ENCODE measurements at regions not wholly inside any gene's neighbourhood (a gene's known extent, or its start where the extent isn't known, plus 50 kb on each side); places are given as distances from the start of the nearest gene placed in this dataset.

- no peak overlapping the region for H3K4me3 ChIP-seq (ENCODE audit: low read length)
- no peak overlapping the region for H3K4me2 ChIP-seq (ENCODE audit: low read length)
- H3K36me3 ChIP-seq (ENCODE audit: insufficient read depth, low read length): no peaks in the 10 kb centered on the region
- H3K9ac ChIP-seq (ENCODE audit: low read depth, low read length): no peak overlapping the region
- H3K4me1 ChIP-seq (ENCODE audit: control insufficient read depth, insufficient read depth, low read length): no peaks in the 10 kb centered on the region
- no peaks in the 10 kb centered on the region for H3K27me3 ChIP-seq (ENCODE audit: control insufficient read depth, insufficient read depth, low read length)
- no peaks in the 10 kb centered on the region for H3K9me3 ChIP-seq (replicated peaks; ENCODE audit: low read length)
Observed at GRCh38 chr1:38360807-38361206, 314.2 kb upstream of the POU3F1 start.

GRCh38 chr1:38353956-38354355 lies 307.4 kb upstream of the POU3F1 start:
- no peaks in the 10 kb centered on the region for H3K9me3 ChIP-seq (replicated peaks; ENCODE audit: low read length)
- no peaks in the 10 kb centered on the region for H3K4me1 ChIP-seq (ENCODE audit: control insufficient read depth, insufficient read depth, low read length)
- no peaks in the 10 kb centered on the region for H3K27me3 ChIP-seq (ENCODE audit: control insufficient read depth, insufficient read depth, low read length)
- H3K9ac ChIP-seq (ENCODE audit: low read depth, low read length): no peak overlapping the region
- no peak overlapping the region for H3K4me3 ChIP-seq (ENCODE audit: low read length)
- no peak overlapping the region for H3K4me2 ChIP-seq (ENCODE audit: low read length)
- H3K36me3 ChIP-seq (ENCODE audit: insufficient read depth, low read length): no peaks in the 10 kb centered on the region

GRCh38 chr1:38352869-38353268 lies 306.3 kb upstream of the POU3F1 start:
- Histone ChIP-seq H3K4me2 (ENCODE audit: low read length) (no peak overlapping the region), H3K27me3 (ENCODE audit: control insufficient read depth, insufficient read depth, low read length) (no peaks in the 10 kb centered on the region), H3K36me3 (ENCODE audit: insufficient read depth, low read length) (no peaks in the 10 kb centered on the region), H3K4me1 (ENCODE audit: control insufficient read depth, insufficient read depth, low read length) (no peaks in the 10 kb centered on the region), H3K9me3 (replicated peaks; ENCODE audit: low read length) (no peaks in the 10 kb centered on the region), H3K9ac (ENCODE audit: low read depth, low read length) (no peak overlapping the region), H3K4me3 (ENCODE audit: low read length) (no peak overlapping the region)

- no peaks in the 10 kb centered on the region for H3K27me3 ChIP-seq (ENCODE audit: control insufficient read depth, insufficient read depth, low read length)
Observed at GRCh38 chr1:38347446-38348175, 301.0 kb upstream of the POU3F1 start.

GRCh38 chr1:38344716-38345115 lies 298.1 kb upstream of the POU3F1 start:
- no peaks in the 10 kb centered on the region for H3K9me3 ChIP-seq (replicated peaks; ENCODE audit: low read length)
- no peak overlapping the region for H3K9ac ChIP-seq (ENCODE audit: low read depth, low read length)
- H3K36me3 ChIP-seq (ENCODE audit: insufficient read depth, low read length): no peaks in the 10 kb centered on the region
- no peaks in the 10 kb centered on the region for H3K27me3 ChIP-seq (ENCODE audit: control insufficient read depth, insufficient read depth, low read length)
- H3K4me1 ChIP-seq (ENCODE audit: control insufficient read depth, insufficient read depth, low read length): no peaks in the 10 kb centered on the region
- H3K4me2 ChIP-seq (ENCODE audit: low read length): no peak overlapping the region
- no peak overlapping the region for H3K4me3 ChIP-seq (ENCODE audit: low read length)

More at GRCh38 chr1:38347446-38348175, 301.0 kb upstream of the POU3F1 start:
- no peak overlapping the region for H3K4me3 ChIP-seq (ENCODE audit: low read length)
- H3K9ac ChIP-seq (ENCODE audit: low read depth, low read length): no peak overlapping the region
- H3K36me3 ChIP-seq (ENCODE audit: insufficient read depth, low read length): no peaks in the 10 kb centered on the region
- no peaks in the 10 kb centered on the region for H3K9me3 ChIP-seq (replicated peaks; ENCODE audit: low read length)
- H3K4me2 ChIP-seq (ENCODE audit: low read length): no peak overlapping the region
- H3K4me1 ChIP-seq (ENCODE audit: control insufficient read depth, insufficient read depth, low read length): no peaks in the 10 kb centered on the region

GRCh38 chr1:38341694-38342093 lies 295.1 kb upstream of the POU3F1 start:
- Histone ChIP-seq H3K36me3 (ENCODE audit: insufficient read depth, low read length) (no peaks in the 10 kb centered on the region), H3K4me1 (ENCODE audit: control insufficient read depth, insufficient read depth, low read length) (no peaks in the 10 kb centered on the region), H3K9me3 (replicated peaks; ENCODE audit: low read length) (no peaks in the 10 kb centered on the region), H3K9ac (ENCODE audit: low read depth, low read length) (no peak overlapping the region), H3K4me2 (ENCODE audit: low read length) (no peak overlapping the region), H3K4me3 (ENCODE audit: low read length) (no peak overlapping the region), H3K27me3 (ENCODE audit: control insufficient read depth, insufficient read depth, low read length) (no peaks in the 10 kb centered on the region)

- H3K4me1 ChIP-seq (ENCODE audit: control insufficient read depth, insufficient read depth, low read length): no peaks in the 10 kb centered on the region
Observed at GRCh38 chr1:38340409-38340808, 293.8 kb upstream of the POU3F1 start.

GRCh38 chr1:38337711-38338110 lies 291.1 kb upstream of the POU3F1 start:
- no peak overlapping the region for H3K4me3 ChIP-seq (ENCODE audit: low read length)
- no peaks in the 10 kb centered on the region for H3K27me3 ChIP-seq (ENCODE audit: control insufficient read depth, insufficient read depth, low read length)
- H3K4me1 ChIP-seq (ENCODE audit: control insufficient read depth, insufficient read depth, low read length): no peaks in the 10 kb centered on the region

More at GRCh38 chr1:38340409-38340808, 293.8 kb upstream of the POU3F1 start:
- Histone ChIP-seq H3K36me3 (ENCODE audit: insufficient read depth, low read length) (no peaks in the 10 kb centered on the region), H3K4me2 (ENCODE audit: low read length) (no peak overlapping the region), H3K27me3 (ENCODE audit: control insufficient read depth, insufficient read depth, low read length) (no peaks in the 10 kb centered on the region), H3K9me3 (replicated peaks; ENCODE audit: low read length) (no peaks in the 10 kb centered on the region), H3K9ac (ENCODE audit: low read depth, low read length) (no peak overlapping the region), H3K4me3 (ENCODE audit: low read length) (no peak overlapping the region)

GRCh38 chr1:38336961-38337360 lies 290.4 kb upstream of the POU3F1 start:
- Histone ChIP-seq H3K36me3 (ENCODE audit: insufficient read depth, low read length) (no peaks in the 10 kb centered on the region), H3K4me3 (ENCODE audit: low read length) (no peak overlapping the region), H3K9ac (ENCODE audit: low read depth, low read length) (no peak overlapping the region), H3K27me3 (ENCODE audit: control insufficient read depth, insufficient read depth, low read length) (no peaks in the 10 kb centered on the region), H3K4me2 (ENCODE audit: low read length) (no peak overlapping the region), H3K9me3 (replicated peaks; ENCODE audit: low read length) (no peaks in the 10 kb centered on the region), H3K4me1 (ENCODE audit: control insufficient read depth, insufficient read depth, low read length) (no peaks in the 10 kb centered on the region)

More at GRCh38 chr1:38337711-38338110, 291.1 kb upstream of the POU3F1 start:
- H3K36me3 ChIP-seq (ENCODE audit: insufficient read depth, low read length): no peaks in the 10 kb centered on the region
- H3K9me3 ChIP-seq (replicated peaks; ENCODE audit: low read length): no peaks in the 10 kb centered on the region
- H3K4me2 ChIP-seq (ENCODE audit: low read length): no peak overlapping the region
- no peak overlapping the region for H3K9ac ChIP-seq (ENCODE audit: low read depth, low read length)

GRCh38 chr1:38336301-38336923 lies 289.8 kb upstream of the POU3F1 start:
- H3K36me3 ChIP-seq (ENCODE audit: insufficient read depth, low read length): no peaks in the 10 kb centered on the region
- H3K27me3 ChIP-seq (ENCODE audit: control insufficient read depth, insufficient read depth, low read length): no peaks in the 10 kb centered on the region
- H3K4me3 ChIP-seq (ENCODE audit: low read length): no peak overlapping the region
- no peaks in the 10 kb centered on the region for H3K4me1 ChIP-seq (ENCODE audit: control insufficient read depth, insufficient read depth, low read length)
- no peaks in the 10 kb centered on the region for H3K9me3 ChIP-seq (replicated peaks; ENCODE audit: low read length)
- H3K9ac ChIP-seq (ENCODE audit: low read depth, low read length): no peak overlapping the region
- H3K4me2 ChIP-seq (ENCODE audit: low read length): no peak overlapping the region

GRCh38 chr1:38334930-38335592 lies 288.5 kb upstream of the POU3F1 start:
- Histone ChIP-seq H3K27me3 (ENCODE audit: control insufficient read depth, insufficient read depth, low read length) (no peaks in the 10 kb centered on the region), H3K4me3 (ENCODE audit: low read length) (no peak overlapping the region), H3K4me2 (ENCODE audit: low read length) (no peak overlapping the region), H3K9ac (ENCODE audit: low read depth, low read length) (no peak overlapping the region), H3K9me3 (replicated peaks; ENCODE audit: low read length) (no peaks in the 10 kb centered on the region), H3K4me1 (ENCODE audit: control insufficient read depth, insufficient read depth, low read length) (no peaks in the 10 kb centered on the region), H3K36me3 (ENCODE audit: insufficient read depth, low read length) (no peaks in the 10 kb centered on the region)
